IMR-90 (cell line): ENCODE measurements at regions not wholly inside any gene's neighbourhood (a gene's known extent, or its start where the extent isn't known, plus 50 kb on each side); places are given as distances from the start of the nearest gene placed in this dataset.

Experiments used
- ATAC-seq: fragments of 200-7000 bp; cut with Tn5 transposase; 2 replicates; pipeline ENCODE4 v1.9.1; 2020; ENCODE audit warnings: low read depth, mild to moderate bottlenecking, moderate library complexity
- BruUV-seq: library from RNA; stranded (reverse); fragments of 400-500 nt; replicated peaks from 2 replicates; lab custom pipeline; 2021; lab: Mats Ljungman, UMichigan
- CTCF ChIA-PET: fragments of 300-600 bp; formaldehyde crosslinking; extraction: SDS; loops from one replicate; lab custom pipeline; 2021; ENCODE audit warnings: antibody characterized with exemption; lab: Yijun Ruan, JAX
- POLR2A ChIA-PET: fragments of 300-600 bp; sonication (Branson Sonifier 250); formaldehyde crosslinking; loops from one replicate; lab custom pipeline; 2022; ENCODE audit warnings: antibody characterized with exemption; ENCODE audit not compliant: unreplicated experiment; lab: Charles Lee
- DNase-seq: peaks from one replicate; pipeline ENCODE4 v3.0.0; 2013
- H2AFZ ChIP-seq: replicated peaks from 2 replicates; pipeline ENCODE3; 2013; ENCODE audit warnings: low read length, mild to moderate bottlenecking; ENCODE audit not compliant: poor library complexity
- H2AK5ac ChIP-seq: 2 replicates; pipeline ENCODE4 v1.6.1; 2013; ENCODE audit warnings: low read depth, low read length, inconsistent platforms
- H2AK9ac ChIP-seq: replicated peaks from 2 replicates; pipeline ENCODE3; 2013; ENCODE audit warnings: mild to moderate bottlenecking, low read depth, low read length, moderate library complexity; ENCODE audit not compliant: poor library complexity
- H2BK120ac ChIP-seq: 2 replicates; pipeline ENCODE4 v1.6.1; 2013; ENCODE audit warnings: low read depth, low read length, inconsistent platforms
- H2BK15ac ChIP-seq: 3 replicates; pipeline ENCODE4 v1.6.1; 2013; ENCODE audit warnings: low read depth, low read length, inconsistent platforms
- H2BK20ac ChIP-seq: 2 replicates; pipeline ENCODE4 v1.6.1; 2013; ENCODE audit warnings: low read depth, mild to moderate bottlenecking, inconsistent platforms, low read length, moderate library complexity
- H2BK5ac ChIP-seq: 2 replicates; pipeline ENCODE4 v1.6.1; 2013; ENCODE audit warnings: mild to moderate bottlenecking, low read depth, low read length, inconsistent platforms; ENCODE audit not compliant: poor library complexity, severe bottlenecking
- H3K14ac ChIP-seq: replicated peaks from 2 replicates; pipeline ENCODE4 v1.6.1; 2013; ENCODE audit warnings: low read depth, low read length, inconsistent platforms
- H3K18ac ChIP-seq: 2 replicates; pipeline ENCODE4 v1.6.1; 2013; ENCODE audit warnings: low read depth, low read length, control low read depth
- H3K23ac ChIP-seq: 2 replicates; pipeline ENCODE4 v1.6.1; 2013; ENCODE audit warnings: low read depth, low read length, inconsistent platforms
- H3K27ac ChIP-seq: 2 replicates; pipeline ENCODE4 v1.5.1; 2013; ENCODE audit warnings: mild to moderate bottlenecking, control low read depth, low read length; ENCODE audit not compliant: insufficient read depth
- H3K27me3 ChIP-seq: 2 replicates; pipeline ENCODE4 v1.6.1; 2013; ENCODE audit warnings: low read length; ENCODE audit not compliant: control insufficient read depth, insufficient read depth
- H3K36me3 ChIP-seq: 2 replicates; pipeline ENCODE4 v1.6.1; 2013; ENCODE audit warnings: low read length, mixed read lengths; ENCODE audit not compliant: control insufficient read depth, insufficient read depth
- H3K4ac ChIP-seq: 2 replicates; pipeline ENCODE4 v1.6.1; 2013; ENCODE audit warnings: low read depth, low read length, inconsistent platforms
- H3K4me1 ChIP-seq: 2 replicates; pipeline ENCODE4 v1.6.1; 2013; ENCODE audit warnings: low read length, mixed read lengths; ENCODE audit not compliant: control insufficient read depth, insufficient read depth
- H3K4me2 ChIP-seq: 2 replicates; pipeline ENCODE4 v1.6.1; 2013; ENCODE audit warnings: low read depth, mild to moderate bottlenecking, control low read depth, low read length, moderate library complexity
- H3K4me3 ChIP-seq: 2 replicates; pipeline ENCODE4 v1.5.1; 2013; ENCODE audit warnings: low read depth, mild to moderate bottlenecking, control low read depth, low read length, moderate library complexity; ENCODE audit not compliant: insufficient read depth
- H3K56ac ChIP-seq: 2 replicates; pipeline ENCODE4 v1.6.1; 2013; ENCODE audit warnings: low read length, inconsistent platforms; ENCODE audit not compliant: insufficient read depth; ENCODE audit errors: extremely low read depth
- H3K79me1 ChIP-seq, 2 experiments: 2 replicates each; pipeline ENCODE4 v1.6.1; 2013; ENCODE audit warnings: low read length in 2 of 2, inconsistent platforms in 1 of 2, low read depth in 1 of 2
- H3K9ac ChIP-seq: 2 replicates; pipeline ENCODE4 v1.6.1; 2013; ENCODE audit warnings: low read depth, low read length, control low read depth
- H3K9me1 ChIP-seq: 2 replicates; pipeline ENCODE4 v1.6.1; 2013; ENCODE audit warnings: low read length, inconsistent platforms; ENCODE audit not compliant: insufficient read depth
- H3K9me3 ChIP-seq: 2 replicates; pipeline ENCODE4 v1.6.1; 2013; ENCODE audit warnings: low read length; ENCODE audit not compliant: control insufficient read depth, insufficient read depth
- H4K20me1 ChIP-seq: 2 replicates; pipeline ENCODE4 v1.6.1; 2013; ENCODE audit warnings: low read length, inconsistent platforms; ENCODE audit not compliant: insufficient read depth
- H4K5ac ChIP-seq: 2 replicates; pipeline ENCODE4 v1.6.1; 2013; ENCODE audit warnings: mild to moderate bottlenecking, low read depth, low read length, control low read depth
- H4K8ac ChIP-seq, 2 experiments: 2 replicates each; pipeline ENCODE4 v1.6.1; 2013; ENCODE audit warnings: low read depth in 2 of 2, low read length in 2 of 2, control low read depth in 1 of 2, inconsistent platforms in 1 of 2
- H4K91ac ChIP-seq: 2 replicates; pipeline ENCODE4 v1.6.1; 2013; ENCODE audit warnings: low read depth, low read length, inconsistent platforms; ENCODE audit not compliant: insufficient read depth
- NFE2L2 ChIP-seq: fragments of 150-350 bp; IDR thresholded peaks from 2 replicates; pipeline ENCODE4 v1.6.1; 2016; ENCODE audit warnings: low read depth, mild to moderate bottlenecking, low read length
- RAD21 ChIP-seq: IDR thresholded peaks from 2 replicates; pipeline ENCODE4 v1.6.1; 2012; ENCODE audit warnings: low read length, improper control_type of control experiment
- SMC3 ChIP-seq: fragments of 150-350 bp; IDR thresholded peaks from 2 replicates; pipeline ENCODE4 v1.6.1; 2016; ENCODE audit warnings: low read depth, mild to moderate bottlenecking, antibody characterized with exemption, low read length, moderate library complexity
- WGBS, 2 experiments: methylation state at CpG; one replicate each; pipeline versions ENCODE4 v1.1.5 to v1.1.7; 2013; ENCODE audit warnings: missing lambda C conversion rate in 2 of 2; ENCODE audit not compliant: insufficient read length in 1 of 2; ENCODE audit errors: extremely low coverage in 2 of 2; 5-methylcytosine and 5-hydroxymethylcytosine counted together
- dilution Hi-C: fragments of 300-500 bp; cut with HindIII; formaldehyde crosslinking; loops from one replicate; pipeline ENCODE4 v1.14.3; 2018; ENCODE audit warnings: low sequenced_read_pairs; ENCODE audit not compliant: unreplicated experiment
- in situ Hi-C: fragments of 300-500 bp; cut with MboI; formaldehyde crosslinking; loops from 3 replicates; pipeline ENCODE4 v1.14.3; 2019; ENCODE audit warnings: low sequenced_read_pairs, inconsistent platforms, mixed read lengths
- intact Hi-C: fragments of 100-400 bp; cut with micrococcal nuclease; formaldehyde crosslinking; loops from 2 replicates; pipeline ENCODE4 v1.10.0; 2022
- TF ChIP-seq, protein P1 (sequence below): conservative IDR thresholded peaks from 2 replicates; pipeline ENCODE4 v1.5.1; 2012; ENCODE audit warnings: mild to moderate bottlenecking, low read depth, low read length, improper control_type of control experiment

DNA sequence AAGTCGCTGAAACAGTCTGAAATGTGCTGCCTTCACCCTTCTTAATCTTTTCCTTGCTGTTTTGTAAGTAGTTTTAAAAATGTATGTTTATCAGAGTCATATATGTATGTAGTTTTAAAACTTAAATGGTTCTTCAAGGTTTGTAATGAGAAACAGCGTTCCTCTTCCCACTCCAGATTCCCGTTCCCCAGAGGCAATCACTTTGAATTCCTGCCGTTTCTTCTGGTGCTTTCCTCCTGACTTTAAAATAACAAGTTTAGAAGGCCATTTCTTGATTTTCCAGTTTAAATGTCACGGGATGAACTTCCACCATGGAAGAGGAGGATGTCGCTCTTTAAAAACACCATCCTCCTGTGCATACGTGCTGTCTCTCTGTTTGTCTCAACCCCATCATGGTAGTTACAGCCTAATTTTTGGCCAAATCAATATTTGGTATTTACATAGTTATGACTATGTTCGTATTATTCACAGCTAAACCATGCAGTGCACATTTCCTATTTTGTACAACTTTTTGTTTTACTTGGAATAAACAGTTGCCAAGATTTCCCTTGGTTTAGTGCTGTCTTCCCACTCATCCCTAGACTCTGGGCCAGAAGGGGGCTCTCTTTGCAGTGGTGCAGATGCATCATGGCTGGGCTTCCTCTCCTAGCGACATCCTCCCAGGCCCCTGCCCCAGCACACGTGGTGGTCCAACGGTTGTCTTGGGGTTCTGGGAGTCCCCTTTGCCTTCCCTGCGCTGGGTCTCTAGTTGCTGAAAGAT, 151.4 kb downstream of the PTPN20 start:
- no peak overlapping the region for H3K14ac ChIP-seq
- no peak overlapping the region for H2AK5ac ChIP-seq
- H2BK5ac ChIP-seq = no peak overlapping the region
- ATAC-seq (peak; percentile 82), DNase-seq (peak; percentile 56)
- no peak overlapping the region for H3K23ac ChIP-seq
- no peak overlapping the region for H2AFZ ChIP-seq
- H3K36me3 ChIP-seq = no peaks in the 10 kb centered on the region
- intact Hi-C loops = no loop called here
- WGBS, 2 experiments = 87% methylated on average over 3 of the region's 12 CpGs; no CpG with 5 or more reads in 1 of the 2 experiments
- no peak overlapping the region for H2AK9ac ChIP-seq
- H4K8ac ChIP-seq = no peak overlapping the region
- H3K4me2 ChIP-seq = no peak overlapping the region
- H3K9me3 ChIP-seq = no peaks in the 10 kb centered on the region
- no peak overlapping the region for H3K4ac ChIP-seq
- H2BK120ac ChIP-seq = no peak overlapping the region
- CTCF ChIA-PET = interaction anchor here (0.6 kb wide), 1 partner anchor 13 kb away, joined by 3 read pairs; no protein-coding TSS in a partner anchor
- no peak overlapping the region for H3K27ac ChIP-seq
- H3K4me1 ChIP-seq = peaks cover 8% of the 10 kb centered on the region
- H3K27me3 ChIP-seq = peaks cover 15% of the 10 kb centered on the region
- H4K91ac ChIP-seq = no peak overlapping the region
- H3K79me1 ChIP-seq = no peaks in the 10 kb centered on the region
- in situ Hi-C loops = no loop called here
- H3K4me3 ChIP-seq = no peak overlapping the region
- H2BK15ac ChIP-seq = no peak overlapping the region
- TF ChIP-seq RAD21 (0 out of 2 replicates have a peak, but pooled peaks have one; percentile 18), NFE2L2 (no peak), SMC3 (peak; percentile 30; the same call in 1 of the 2 replicates)
- TF ChIP-seq, protein P1, sequence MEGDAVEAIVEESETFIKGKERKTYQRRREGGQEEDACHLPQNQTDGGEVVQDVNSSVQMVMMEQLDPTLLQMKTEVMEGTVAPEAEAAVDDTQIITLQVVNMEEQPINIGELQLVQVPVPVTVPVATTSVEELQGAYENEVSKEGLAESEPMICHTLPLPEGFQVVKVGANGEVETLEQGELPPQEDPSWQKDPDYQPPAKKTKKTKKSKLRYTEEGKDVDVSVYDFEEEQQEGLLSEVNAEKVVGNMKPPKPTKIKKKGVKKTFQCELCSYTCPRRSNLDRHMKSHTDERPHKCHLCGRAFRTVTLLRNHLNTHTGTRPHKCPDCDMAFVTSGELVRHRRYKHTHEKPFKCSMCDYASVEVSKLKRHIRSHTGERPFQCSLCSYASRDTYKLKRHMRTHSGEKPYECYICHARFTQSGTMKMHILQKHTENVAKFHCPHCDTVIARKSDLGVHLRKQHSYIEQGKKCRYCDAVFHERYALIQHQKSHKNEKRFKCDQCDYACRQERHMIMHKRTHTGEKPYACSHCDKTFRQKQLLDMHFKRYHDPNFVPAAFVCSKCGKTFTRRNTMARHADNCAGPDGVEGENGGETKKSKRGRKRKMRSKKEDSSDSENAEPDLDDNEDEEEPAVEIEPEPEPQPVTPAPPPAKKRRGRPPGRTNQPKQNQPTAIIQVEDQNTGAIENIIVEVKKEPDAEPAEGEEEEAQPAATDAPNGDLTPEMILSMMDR = peak; percentile 31
- no peak overlapping the region for H2BK20ac ChIP-seq
- no peak overlapping the region; the same call in 1 of the 2 replicates for H4K5ac ChIP-seq
- H3K56ac ChIP-seq = no peak overlapping the region
- peak overlapping the region; percentile 21; the same call in 1 of the 2 replicates for H3K18ac ChIP-seq
- H3K9me1 ChIP-seq = no peaks in the 10 kb centered on the region
- dilution Hi-C loops = no loop called here
- BruUV-seq = no TSS peak
- H4K20me1 ChIP-seq = no peaks in the 10 kb centered on the region
- H3K9ac ChIP-seq = no peak overlapping the region
- POLR2A ChIA-PET = interaction anchor here (0.6 kb wide), 1 partner anchor 104 kb away, joined by 5 read pairs; no protein-coding TSS in a partner anchor
